ENCODE measurements at regions not wholly inside any gene's neighbourhood (a gene's known extent, or its start where the extent isn't known, plus 50 kb on each side); places are given as distances from the start of the nearest gene placed in this dataset.
A peak's percentile ranks its signal among the peaks of the same experiment; 100 is the strongest.

GRCh38 chr13:44218501-44219240 is 155.0 kb upstream of the SERP2 start:
- Histone ChIP-seq H3K4me3 (no peak overlapping the region), H3K36me3 (no peaks in the 10 kb centered on the region), H3K9me3 (no peaks in the 10 kb centered on the region), H3K27ac (peak overlapping the region; percentile 31 to 70 (median 48)), H3K27me3 (no peaks in the 10 kb centered on the region), H3K4me1 (peaks cover 0 to 21% (median 0%) of the 10 kb centered on the region in 4 donors)
- DNase-seq, result peak in 1 of 3 donors; percentile 63
- TF ChIP-seq CTCF (IDR thresholded peaks at IDR 0.05), result no peak
- TF ChIP-seq POLR2A (IDR thresholded peaks at IDR 0.05), result no peak

- Histone ChIP-seq H3K27me3 (no peaks in the 10 kb centered on the region), H3K4me3 (no peak overlapping the region), H3K4me1 (peaks cover 0 to 25% (median 0%) of the 10 kb centered on the region in 4 donors), H3K9me3 (no peaks in the 10 kb centered on the region), H3K36me3 (no peaks in the 10 kb centered on the region), H3K27ac (peak overlapping the region; percentile 15 to 70 (median 44))
- TF ChIP-seq CTCF (IDR thresholded peaks at IDR 0.05) (no peak), POLR2A (IDR thresholded peaks at IDR 0.05) (no peak)
- no peak for DNase-seq
These were observed 153.8 kb upstream of the SERP2 start for GRCh38 chr13:44219577-44220548.

- H3K4me1 ChIP-seq, result peaks cover 0 to 25% (median 0%) of the 10 kb centered on the region in 4 donors
- no peak for TF ChIP-seq CTCF (IDR thresholded peaks at IDR 0.05)
- TF ChIP-seq POLR2A (IDR thresholded peaks at IDR 0.05), result no peak
- H3K27me3 ChIP-seq, result no peaks in the 10 kb centered on the region
- H3K4me3 ChIP-seq, result no peak overlapping the region
- no peak for DNase-seq
- peak overlapping the region in 2 of 4 donors; percentile 24 to 70 for H3K27ac ChIP-seq
- H3K36me3 ChIP-seq, result no peaks in the 10 kb centered on the region
- no peaks in the 10 kb centered on the region for H3K9me3 ChIP-seq
These were observed 152.7 kb upstream of the SERP2 start for GRCh38 chr13:44220948-44221347.

GRCh38 chr13:44221657-44222056 is 152.0 kb upstream of the SERP2 start:
- Histone ChIP-seq H3K36me3 (no peaks in the 10 kb centered on the region), H3K9me3 (no peaks in the 10 kb centered on the region), H3K27me3 (no peaks in the 10 kb centered on the region), H3K4me1 (peaks cover 0 to 25% (median 0%) of the 10 kb centered on the region in 4 donors), H3K27ac (peak overlapping the region in 2 of 4 donors; percentile 23 to 24), H3K4me3 (no peak overlapping the region)
- TF ChIP-seq POLR2A (IDR thresholded peaks at IDR 0.05) (no peak), CTCF (IDR thresholded peaks at IDR 0.05) (no peak)
- no peak for DNase-seq

GRCh38 chr13:44223770-44224444 is 149.7 kb upstream of the SERP2 start:
- Histone ChIP-seq H3K4me3 (no peak overlapping the region), H3K27ac (peak overlapping the region; percentile 26 to 79 (median 56)), H3K4me1 (peaks cover 0 to 21% (median 0%) of the 10 kb centered on the region in 4 donors), H3K9me3 (no peaks in the 10 kb centered on the region), H3K36me3 (no peaks in the 10 kb centered on the region), H3K27me3 (no peaks in the 10 kb centered on the region)
- TF ChIP-seq POLR2A (IDR thresholded peaks at IDR 0.05), result no peak
- no peak for TF ChIP-seq CTCF (IDR thresholded peaks at IDR 0.05)
- no peak for DNase-seq
